Astrocyte of the hippocampus (primary cell): ENCODE measurements at regions not wholly inside any gene's neighbourhood (a gene's known extent, or its start where the extent isn't known, plus 50 kb on each side); places are given as distances from the start of the nearest gene placed in this dataset.
A peak's percentile ranks its signal among the peaks of the same experiment; 100 is the strongest.

ENCODE experiments used
- DNase-seq: peaks from one replicate; pipeline ENCODE4 v3.0.0; 2011; ENCODE audit warnings: low read depth, low spot score

DNA sequence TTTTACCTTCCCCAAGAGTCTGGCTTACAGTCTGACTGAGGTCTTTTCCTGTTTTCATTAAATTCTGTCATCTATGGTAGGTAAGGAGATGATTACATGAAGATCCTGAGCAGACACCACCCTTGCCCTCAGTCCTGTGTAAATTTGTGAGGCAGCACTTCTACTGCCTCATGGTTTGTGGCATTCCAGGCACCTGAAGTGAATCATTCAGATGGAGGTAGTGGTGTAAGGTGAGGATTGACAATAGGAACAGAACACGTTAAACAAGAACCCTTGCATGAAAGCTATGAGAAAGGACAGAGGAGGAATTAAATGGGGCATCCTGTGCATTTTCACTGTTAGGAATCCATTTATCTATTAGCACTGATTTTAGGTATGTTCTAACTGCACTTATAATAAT is 618.6 kb downstream of the TLL1 start:
- DNase-seq = no peak

- DNase-seq = peak; percentile 36
Observed at GRCh38 chr4:166493924-166494345, 620.9 kb downstream of the TLL1 start.

GRCh38 chr4:166498546-166498945 is 625.5 kb downstream of the TLL1 start:
- peak; percentile 4 for DNase-seq

GRCh38 chr4:166499820-166500219 is 626.8 kb downstream of the TLL1 start:
- no peak for DNase-seq

DNA sequence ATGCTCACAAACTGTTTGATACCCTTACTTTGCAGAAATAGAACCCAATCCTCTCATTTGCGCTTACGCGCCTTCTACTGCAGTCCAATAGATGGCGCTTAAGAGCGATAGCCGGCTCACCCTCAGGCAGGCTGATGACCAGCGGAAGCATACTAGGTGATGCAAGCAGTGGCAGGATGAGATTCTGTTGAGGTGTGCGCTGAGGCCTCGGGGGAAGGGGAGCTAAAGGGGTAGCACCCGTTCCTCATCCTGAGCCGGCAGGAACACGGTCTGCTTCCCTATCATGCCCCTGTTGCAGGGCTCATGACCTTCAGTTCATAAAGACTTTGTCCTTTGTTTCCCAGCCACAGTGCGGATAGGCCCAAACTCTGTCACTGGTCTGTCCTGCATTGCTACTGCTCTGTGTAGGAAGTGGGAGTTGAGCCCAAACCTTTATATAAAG is 628.9 kb downstream of the TLL1 start:
- peak; percentile 11 for DNase-seq

- no peak for DNase-seq
Observed at GRCh38 chr4:166502660-166503059, 629.6 kb downstream of the TLL1 start.

- DNase-seq = no peak
Observed at GRCh38 chr4:166506051-166506450, 633.0 kb downstream of the TLL1 start.

DNA sequence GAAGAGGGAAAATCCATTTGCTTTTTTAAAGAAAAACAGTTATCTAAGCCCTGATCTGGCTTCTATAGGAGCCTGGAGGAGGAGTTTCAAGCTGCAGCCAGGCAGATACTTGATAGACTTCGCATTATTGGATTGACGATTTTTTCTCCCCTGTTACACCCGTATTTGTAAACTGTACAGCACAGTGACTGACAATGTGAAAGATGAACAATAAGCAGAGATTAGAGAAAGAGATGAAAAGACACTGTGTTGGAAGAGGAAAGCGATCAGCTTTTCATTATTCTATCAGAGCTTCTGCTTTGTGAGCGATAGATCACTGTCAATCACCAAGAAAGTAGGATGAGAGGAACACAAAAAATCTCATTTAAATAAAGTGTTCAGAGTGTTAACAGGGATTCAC is 639.2 kb downstream of the TLL1 start:
- no peak for DNase-seq

DNA sequence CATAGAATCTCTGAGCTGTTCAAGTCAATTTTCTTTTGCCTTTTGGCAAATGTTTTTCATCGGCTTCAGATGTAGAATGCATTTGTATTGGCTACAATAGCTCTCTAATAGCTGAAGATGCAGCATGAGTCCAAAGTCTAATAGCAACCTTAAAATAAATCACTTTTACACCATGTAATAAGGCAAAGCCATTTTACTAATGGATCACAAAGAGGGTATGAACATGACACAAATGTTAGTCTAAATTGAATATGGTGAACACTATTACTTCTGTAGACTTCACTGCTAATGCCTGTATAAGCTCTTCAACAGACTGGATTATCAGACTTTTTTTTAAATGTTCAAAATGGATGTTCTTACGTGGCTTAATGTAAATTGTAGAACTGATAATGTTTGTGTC is 645.3 kb downstream of the TLL1 start:
- no peak for DNase-seq

DNA sequence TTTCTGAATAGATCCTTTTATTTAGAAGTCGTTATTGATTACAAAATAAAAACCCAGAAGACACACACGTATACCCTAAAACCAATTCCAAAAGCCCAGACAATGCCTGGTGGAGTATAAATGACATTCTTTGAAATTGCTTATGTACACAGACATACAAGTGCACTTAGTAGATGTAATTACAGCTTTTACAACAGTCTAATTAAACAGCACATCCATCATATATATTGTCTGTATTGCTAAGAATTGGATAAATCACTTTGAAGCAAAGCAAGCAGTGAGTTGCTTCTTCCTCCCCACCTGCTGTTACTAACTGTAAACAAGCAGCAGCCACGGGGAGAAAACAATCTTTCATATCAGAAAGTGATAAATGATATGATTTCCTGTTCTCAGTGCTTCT is 645.7 kb downstream of the TLL1 start:
- no peak for DNase-seq

- DNase-seq = no peak
Observed at GRCh38 chr4:166519774-166520173, 646.7 kb downstream of the TLL1 start.

DNA sequence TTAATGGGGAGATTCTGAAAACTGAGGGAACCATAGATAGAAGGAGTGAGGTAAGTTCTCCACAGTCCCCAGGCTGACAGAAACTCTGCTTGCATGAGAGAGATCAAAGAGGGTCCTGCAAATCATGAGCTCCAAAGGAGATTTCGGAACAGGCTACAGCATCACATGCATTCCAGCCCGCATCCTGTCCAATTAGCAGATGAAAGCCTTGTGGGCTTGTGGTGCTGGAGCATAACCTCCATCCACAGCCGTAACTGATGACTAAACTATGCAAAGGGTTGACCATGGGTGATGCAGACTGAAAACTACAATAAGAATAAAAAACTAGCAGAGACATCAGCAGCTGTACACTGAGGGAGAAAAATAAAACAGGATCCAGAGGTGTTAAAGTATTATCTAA is 654.5 kb downstream of the TLL1 start:
- peak; percentile 61 for DNase-seq

- no peak for DNase-seq
Observed at GRCh38 chr4:166531703-166532102, 658.7 kb downstream of the TLL1 start.

DNA sequence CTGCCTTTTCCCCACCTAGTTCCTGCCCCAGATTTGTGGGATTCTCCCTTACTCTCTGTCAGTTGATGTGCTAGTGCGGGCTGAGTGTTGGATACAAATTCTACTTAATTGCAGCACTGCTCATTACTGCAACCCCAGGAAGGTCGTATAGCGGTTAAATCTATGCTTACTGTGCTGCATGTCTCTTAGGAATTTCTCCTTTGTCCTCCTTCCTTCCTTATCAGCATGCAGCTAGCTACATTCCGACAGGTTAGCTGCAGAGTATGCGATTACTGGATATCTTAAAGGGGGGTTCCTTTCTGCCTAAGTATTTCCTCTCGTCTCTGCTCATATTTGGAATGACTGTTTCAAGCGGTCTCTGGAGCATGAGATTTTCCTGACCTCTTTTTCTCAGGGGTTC is 662.8 kb downstream of the TLL1 start:
- DNase-seq = no peak

DNA sequence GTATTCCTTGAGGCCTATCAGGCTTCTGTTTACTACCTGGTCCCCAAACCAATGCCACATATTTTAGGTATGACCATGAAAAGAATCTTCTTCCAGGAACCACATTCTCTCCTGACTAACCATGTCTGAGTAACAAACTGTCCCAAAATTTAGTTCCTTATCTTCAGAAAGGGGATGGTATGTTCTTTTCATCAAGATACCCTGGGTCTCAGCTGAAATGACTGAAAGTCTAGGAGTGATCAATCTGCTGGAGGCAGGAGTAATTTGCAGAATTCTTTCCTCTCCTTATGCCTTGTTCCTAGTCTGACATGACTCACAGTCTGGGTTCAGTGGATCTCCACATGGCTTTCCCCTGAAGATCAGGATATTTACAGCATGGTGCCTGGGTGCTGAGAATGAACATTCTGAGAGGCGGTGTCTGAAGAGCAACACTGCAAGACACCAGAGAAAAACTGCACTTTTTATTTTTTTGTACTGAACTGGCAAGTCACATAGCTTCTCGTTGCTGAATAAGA is 665.5 kb downstream of the TLL1 start:
- DNase-seq = peak; percentile 16

- DNase-seq = no peak
Observed at GRCh38 chr4:166546009-166546408, 673.0 kb downstream of the TLL1 start.

GRCh38 chr4:166577639-166578038 is 656.7 kb downstream of the SPOCK3 start:
- no peak for DNase-seq

- DNase-seq = no peak
Observed at GRCh38 chr4:166585491-166585890, 648.8 kb downstream of the SPOCK3 start.

DNA sequence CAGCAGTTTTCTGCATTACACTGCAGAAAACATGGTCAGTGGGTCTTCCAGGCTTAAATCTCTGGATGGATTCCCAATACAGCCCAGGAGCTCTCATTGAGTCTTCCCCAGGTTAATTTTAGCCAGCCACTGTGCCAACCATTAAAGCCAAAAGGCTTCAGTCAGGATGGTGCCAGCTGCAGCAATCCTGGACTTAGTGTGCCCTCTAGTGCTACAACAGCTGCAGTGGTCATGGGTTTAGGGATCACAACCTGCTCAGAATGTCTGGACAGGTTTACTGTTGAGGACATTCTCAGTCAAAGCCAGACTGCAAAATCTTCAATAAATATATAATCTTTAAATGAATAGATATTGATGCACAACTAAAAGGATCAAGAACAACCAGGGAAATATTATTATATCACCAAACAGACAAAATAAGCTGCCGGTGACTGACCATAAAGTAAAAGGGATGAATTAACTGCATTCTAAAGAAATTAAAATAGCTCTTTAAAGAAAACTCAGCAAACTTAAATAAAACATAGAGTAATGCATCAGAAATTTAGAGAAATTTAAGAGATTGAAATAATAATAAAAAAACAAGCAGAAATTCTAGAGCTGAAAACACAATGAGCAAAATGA is 639.9 kb downstream of the SPOCK3 start:
- DNase-seq = peak; percentile 71

DNA sequence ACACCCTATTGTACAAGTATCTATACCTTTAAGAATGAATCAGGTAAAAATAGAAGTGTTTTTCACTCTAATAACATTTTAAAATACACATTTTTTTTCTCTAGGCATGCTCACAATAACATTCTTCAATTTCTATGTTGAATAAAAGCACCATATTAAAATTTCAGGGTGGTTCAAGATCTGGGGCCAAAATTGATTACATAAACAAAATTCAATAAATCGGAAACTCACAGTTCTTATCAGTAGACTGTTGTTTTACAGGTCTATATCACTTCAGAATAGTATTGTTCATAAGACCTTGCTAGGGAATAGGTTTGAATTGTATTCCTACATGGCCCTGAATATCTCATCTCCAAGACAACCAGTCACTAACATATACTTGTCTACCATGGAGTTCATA is 634.0 kb downstream of the SPOCK3 start:
- DNase-seq = no peak

GRCh38 chr4:166602068-166602467 is 632.2 kb downstream of the SPOCK3 start:
- no peak for DNase-seq

DNA sequence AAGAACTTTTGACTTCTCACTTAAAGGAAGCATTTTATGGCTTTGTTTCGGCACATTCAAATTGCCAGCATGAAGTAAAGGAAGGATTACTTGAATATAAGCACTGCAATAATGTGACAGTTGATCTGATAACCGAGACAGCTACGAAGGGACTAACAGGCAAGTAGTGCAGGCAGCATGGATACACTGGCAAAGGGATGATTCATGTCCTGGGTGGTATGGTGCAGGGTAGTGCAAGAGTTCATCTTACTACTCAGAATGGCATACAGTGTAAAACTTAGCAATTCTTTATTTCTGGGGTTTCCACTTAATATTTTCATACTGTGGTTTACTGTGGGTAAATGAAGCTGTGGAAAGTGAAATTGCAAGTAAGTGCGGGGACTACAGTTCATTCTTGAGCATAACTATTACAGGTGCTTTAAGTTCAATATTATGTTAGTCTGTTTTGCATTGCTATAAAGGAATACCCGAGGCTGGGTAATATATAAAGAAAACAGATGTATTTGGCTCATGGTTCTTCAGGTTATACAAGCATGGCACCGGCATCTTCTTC is 611.8 kb downstream of the SPOCK3 start:
- no peak for DNase-seq

DNA sequence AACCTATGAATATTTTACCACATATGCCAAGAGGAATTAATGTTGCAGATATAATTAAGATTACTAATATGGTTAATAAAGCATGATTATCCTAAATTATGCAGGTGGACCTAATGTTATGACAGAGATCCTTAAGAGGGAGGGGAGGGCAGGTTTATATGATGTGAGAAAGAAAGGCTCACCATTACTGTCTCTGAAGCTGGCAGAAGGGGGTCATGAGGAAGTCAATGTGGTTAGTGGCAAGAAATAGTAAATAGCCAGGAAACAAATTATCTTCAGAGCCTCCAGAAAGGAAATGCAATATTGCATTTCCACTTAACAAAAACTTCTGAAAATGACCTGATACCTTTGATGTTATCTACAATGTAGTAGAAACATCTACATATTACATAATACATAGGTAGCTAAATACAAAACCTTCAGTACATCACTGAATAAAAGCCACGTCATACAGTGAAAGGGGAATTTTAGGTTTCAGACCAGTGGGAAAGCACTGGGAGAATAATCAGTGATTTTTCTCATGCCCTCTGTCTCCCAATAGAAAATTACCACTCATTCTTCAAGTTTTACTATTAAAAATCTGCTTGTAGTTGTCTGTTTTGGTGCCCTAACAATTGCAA is 609.2 kb downstream of the SPOCK3 start:
- no peak for DNase-seq
